ENCODE measurements at regions not wholly inside any gene's neighbourhood (a gene's known extent, or its start where the extent isn't known, plus 50 kb on each side); places are given as distances from the start of the nearest gene placed in this dataset.

GRCh38 chr5:38643616-38644015 lies 87.2 kb upstream of the LIFR start:
- no peak for DNase-seq (ENCODE audit: low read depth in 2 of 2)

GRCh38 chr5:38645508-38645907 lies 89.1 kb upstream of the LIFR start:
- DNase-seq (ENCODE audit: low read depth in 2 of 2) = no peak

GRCh38 chr5:38648703-38649291 lies 92.4 kb upstream of the LIFR start:
- DNase-seq (ENCODE audit: low read depth in 2 of 2) = no peak

- no peak for DNase-seq (ENCODE audit: low read depth in 2 of 2)
Measured at GRCh38 chr5:38650540-38650939, 94.1 kb upstream of the LIFR start.

- peak; percentile 82 to 88 for DNase-seq (ENCODE audit: low read depth in 2 of 2)
Measured at GRCh38 chr5:38650946-38651345, 94.5 kb upstream of the LIFR start.

- DNase-seq (ENCODE audit: low read depth in 2 of 2) = no peak
Measured at GRCh38 chr5:38651806-38652205, 95.4 kb upstream of the LIFR start.

- DNase-seq (ENCODE audit: low read depth in 2 of 2) = no peak
Measured at GRCh38 chr5:38653389-38653788, 96.9 kb upstream of the LIFR start.

GRCh38 chr5:38655691-38656090 lies 99.2 kb upstream of the LIFR start:
- no peak for DNase-seq (ENCODE audit: low read depth in 2 of 2)

- DNase-seq (ENCODE audit: low read depth in 2 of 2) = no peak
Measured at GRCh38 chr5:38656568-38656967, 100.1 kb upstream of the LIFR start.

- no peak for DNase-seq (ENCODE audit: low read depth in 2 of 2)
Measured at GRCh38 chr5:38657020-38657419, 100.6 kb upstream of the LIFR start.

GRCh38 chr5:38660194-38660668 lies 103.8 kb upstream of the LIFR start:
- peak in 1 of 2 donors; percentile 35 for DNase-seq (ENCODE audit: low read depth in 2 of 2)

- DNase-seq (ENCODE audit: low read depth in 2 of 2) = peak in 1 of 2 donors; percentile 48
Measured at GRCh38 chr5:38662090-38662489, 105.6 kb upstream of the LIFR start.

GRCh38 chr5:38663249-38663648 lies 106.8 kb upstream of the LIFR start:
- no peak for DNase-seq (ENCODE audit: low read depth in 2 of 2)

GRCh38 chr5:38666668-38667498 lies 110.4 kb upstream of the LIFR start:
- DNase-seq (ENCODE audit: low read depth in 2 of 2) = peak; percentile 58 to 78

GRCh38 chr5:38667499-38667776 lies 111.0 kb upstream of the LIFR start:
- DNase-seq (ENCODE audit: low read depth in 2 of 2) = no peak

GRCh38 chr5:38669361-38669880 lies 113.0 kb upstream of the LIFR start:
- DNase-seq (ENCODE audit: low read depth in 2 of 2) = no peak

- no peak for DNase-seq (ENCODE audit: low read depth in 2 of 2)
Measured at GRCh38 chr5:38670066-38670465, 113.6 kb upstream of the LIFR start.

- DNase-seq (ENCODE audit: low read depth in 2 of 2) = no peak
Measured at GRCh38 chr5:38670878-38671277, 114.4 kb upstream of the LIFR start.

GRCh38 chr5:38672059-38672788 lies 115.8 kb upstream of the LIFR start:
- DNase-seq (ENCODE audit: low read depth in 2 of 2) = no peak

- peak; percentile 14 to 21 for DNase-seq (ENCODE audit: low read depth in 2 of 2)
Measured at GRCh38 chr5:38673671-38674071, 117.2 kb upstream of the LIFR start.

- no peak for DNase-seq (ENCODE audit: low read depth in 2 of 2)
Measured at GRCh38 chr5:38675443-38675842, 119.0 kb upstream of the LIFR start.

GRCh38 chr5:38677636-38678035 lies 121.2 kb upstream of the LIFR start:
- DNase-seq (ENCODE audit: low read depth in 2 of 2) = no peak
